OCI-LY3 (cell line): ENCODE measurements at regions not wholly inside any gene's neighbourhood (a gene's known extent, or its start where the extent isn't known, plus 50 kb on each side); places are given as distances from the start of the nearest gene placed in this dataset.

Experiments
- H2AFZ ChIP-seq: fragments of 200-600, 300-600 bp; shearing (Covaris generic); 2 replicates; pipeline ENCODE4 v1.6.0; 2014; ENCODE audit warnings: antibody characterized with exemption, low read depth, low read length
- H3K27ac ChIP-seq: fragments of 200-600, 300-600 bp; sonication (generic); 2 replicates; pipeline ENCODE4 v1.5.1; 2014; ENCODE audit warnings: mild to moderate bottlenecking, low read length, moderate library complexity, mixed read lengths
- H3K27me3 ChIP-seq: fragments of 200-600, 300-600 bp; sonication (generic); 2 replicates; pipeline ENCODE4 v1.6.1; 2014; ENCODE audit warnings: low read depth, low read length, mixed read lengths
- H3K36me3 ChIP-seq: fragments of 200-600, 300-600 bp; sonication (generic); replicated peaks from 2 replicates; pipeline ENCODE3; 2014; ENCODE audit warnings: low read depth, low read length, mixed read lengths
- H3K4me1 ChIP-seq: fragments of 300-600, 200-600 bp; sonication (generic); 2 replicates; pipeline ENCODE4 v1.6.1; 2014; ENCODE audit warnings: low read length, mixed read lengths
- H3K4me2 ChIP-seq: fragments of 200-600, 300-600 bp; sonication (generic); 2 replicates; pipeline ENCODE4 v1.6.1; 2014; ENCODE audit warnings: low read length, mixed read lengths
- H3K4me3 ChIP-seq: fragments of 300-600, 200-600 bp; sonication (generic); 2 replicates; pipeline ENCODE4 v1.5.1; 2014; ENCODE audit warnings: antibody characterized with exemption, mild to moderate bottlenecking, low read length, moderate library complexity
- H3K79me2 ChIP-seq: fragments of 300-600, 200-600 bp; shearing (Covaris generic); 2 replicates; pipeline ENCODE4 v1.6.1; 2014; ENCODE audit warnings: mild to moderate bottlenecking, low read length, mixed read lengths
- H3K9ac ChIP-seq: fragments of 300-600, 200-600 bp; shearing (Covaris generic); 2 replicates; pipeline ENCODE4 v1.6.0; 2014; ENCODE audit warnings: mild to moderate bottlenecking, low read length, moderate library complexity
- H3K9me3 ChIP-seq: fragments of 200-600, 300-600 bp; shearing (Covaris generic); 2 replicates; pipeline ENCODE4 v1.6.1; 2014; ENCODE audit warnings: low read length, mixed read lengths; ENCODE audit not compliant: insufficient read depth
- H4K20me1 ChIP-seq: fragments of 200-600, 300-600 bp; sonication (generic); 2 replicates; pipeline ENCODE4 v1.6.1; 2016; ENCODE audit warnings: low read length, mixed read lengths; ENCODE audit not compliant: insufficient read depth
- CTCF ChIP-seq: fragments of 200-600, 300-600 bp; sonication (generic); IDR thresholded peaks from 2 replicates; pipeline ENCODE4 v1.5.1; 2014; ENCODE audit warnings: antibody characterized with exemption, low read length, low read depth
- EZH2phosphoT487 ChIP-seq: fragments of 200-600 bp; shearing (Covaris generic); IDR thresholded peaks from 2 replicates; pipeline ENCODE4 v1.6.1; 2018; ENCODE audit warnings: antibody characterized with exemption, mixed run types, low read depth

- H2AFZ ChIP-seq: no peak overlapping the region
- H3K27ac ChIP-seq: no peak overlapping the region
- no peaks in the 10 kb centered on the region for H3K9me3 ChIP-seq
- H3K4me3 ChIP-seq: no peak overlapping the region
- no peaks in the 10 kb centered on the region; the same call in 1 of the 2 replicates for H3K27me3 ChIP-seq
- TF ChIP-seq CTCF (no peak), EZH2phosphoT487 (no peak)
- no peaks in the 10 kb centered on the region for H3K79me2 ChIP-seq
- no peak overlapping the region for H3K4me2 ChIP-seq
- H3K9ac ChIP-seq: no peak overlapping the region
- no peaks in the 10 kb centered on the region for H3K36me3 ChIP-seq
- no peaks in the 10 kb centered on the region for H4K20me1 ChIP-seq
- H3K4me1 ChIP-seq: peaks cover 5% of the 10 kb centered on the region; the same call in 1 of the 2 replicates
These were observed 389.1 kb downstream of the HAPSTR1 start for GRCh38 chr16:9480503-9480902.

DNA sequence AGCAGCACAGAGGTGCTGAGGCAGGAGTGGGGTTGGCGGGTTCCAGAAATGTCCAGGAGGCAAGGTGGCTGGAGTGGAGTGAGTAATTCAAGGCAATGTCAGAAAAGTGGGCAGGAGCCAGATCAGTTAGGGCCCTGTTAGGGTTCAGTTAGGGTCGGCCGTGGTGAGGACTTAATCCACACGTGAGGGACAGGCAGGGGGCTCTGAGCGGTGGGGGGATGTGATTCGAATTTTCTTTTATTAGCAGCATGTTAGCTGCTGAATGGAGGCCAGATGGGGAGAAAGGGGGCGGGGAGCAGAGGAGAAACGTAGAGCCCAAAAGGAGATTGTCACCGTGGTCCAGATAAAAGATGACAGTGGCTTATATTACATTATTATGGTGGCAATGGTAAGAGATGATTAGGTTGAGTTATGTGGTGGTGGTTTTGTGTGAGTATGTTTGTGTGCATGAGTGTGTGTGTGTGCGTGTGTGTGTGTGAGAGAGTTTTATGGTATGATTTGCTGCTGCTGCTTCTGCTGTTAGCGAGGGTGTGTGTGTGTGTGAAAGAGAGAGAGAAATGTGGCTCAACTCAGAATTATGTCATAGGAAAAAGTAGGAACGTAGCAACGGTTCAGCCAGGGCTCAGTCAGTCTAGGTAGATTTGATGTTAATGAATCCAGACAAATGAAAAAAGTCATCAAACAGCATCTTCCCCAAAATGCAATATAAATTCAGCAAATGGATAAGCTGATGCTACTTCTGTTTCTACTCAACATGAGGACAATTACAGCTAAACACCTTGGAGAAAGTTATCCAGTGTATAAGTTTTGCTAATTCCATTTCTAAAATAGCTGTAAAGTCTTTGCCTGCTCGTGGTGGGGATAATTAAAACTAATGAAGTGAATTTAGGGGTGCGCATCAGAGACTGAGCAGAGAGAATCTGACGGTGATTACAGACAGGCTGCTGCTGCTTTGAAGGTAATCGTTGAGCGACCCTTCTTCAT, 390.6 kb downstream of the HAPSTR1 start:
- Histone ChIP-seq H3K9me3 (no peaks in the 10 kb centered on the region), H4K20me1 (no peaks in the 10 kb centered on the region), H2AFZ (no peak overlapping the region), H3K4me3 (no peak overlapping the region), H3K36me3 (no peaks in the 10 kb centered on the region), H3K4me2 (no peak overlapping the region), H3K79me2 (no peaks in the 10 kb centered on the region), H3K27me3 (no peaks in the 10 kb centered on the region; the same call in 1 of the 2 replicates), H3K9ac (no peak overlapping the region), H3K27ac (no peak overlapping the region), H3K4me1 (no peaks in the 10 kb centered on the region)
- TF ChIP-seq CTCF (no peak), EZH2phosphoT487 (no peak)

GRCh38 chr16:9484426-9484825, 393.0 kb downstream of the HAPSTR1 start:
- no peak overlapping the region for H3K27ac ChIP-seq
- no peak overlapping the region for H3K4me3 ChIP-seq
- no peaks in the 10 kb centered on the region for H4K20me1 ChIP-seq
- H2AFZ ChIP-seq: no peak overlapping the region
- H3K4me2 ChIP-seq: no peak overlapping the region
- H3K36me3 ChIP-seq: no peaks in the 10 kb centered on the region
- H3K79me2 ChIP-seq: no peaks in the 10 kb centered on the region
- no peaks in the 10 kb centered on the region for H3K9me3 ChIP-seq
- H3K27me3 ChIP-seq: no peaks in the 10 kb centered on the region; the same call in none of the 2 replicates
- TF ChIP-seq CTCF (no peak), EZH2phosphoT487 (no peak)
- no peak overlapping the region for H3K9ac ChIP-seq
- no peaks in the 10 kb centered on the region for H3K4me1 ChIP-seq

GRCh38 chr16:9484881-9485280, 393.4 kb downstream of the HAPSTR1 start:
- no peaks in the 10 kb centered on the region for H4K20me1 ChIP-seq
- H3K27ac ChIP-seq: no peak overlapping the region
- no peaks in the 10 kb centered on the region for H3K4me1 ChIP-seq
- H3K79me2 ChIP-seq: no peaks in the 10 kb centered on the region
- H3K36me3 ChIP-seq: no peaks in the 10 kb centered on the region
- H3K4me3 ChIP-seq: no peak overlapping the region
- no peak overlapping the region for H3K9ac ChIP-seq
- no peak overlapping the region for H2AFZ ChIP-seq
- H3K27me3 ChIP-seq: no peaks in the 10 kb centered on the region; the same call in none of the 2 replicates
- TF ChIP-seq CTCF (no peak), EZH2phosphoT487 (no peak)
- H3K9me3 ChIP-seq: no peaks in the 10 kb centered on the region
- H3K4me2 ChIP-seq: no peak overlapping the region
